ENCODE measurements at regions not wholly inside any gene's neighbourhood (a gene's known extent, or its start where the extent isn't known, plus 50 kb on each side); places are given as distances from the start of the nearest gene placed in this dataset.
"Not testable (repeated sequence)": the region's sequence is repeated elsewhere in the genome, so short reads cannot be mapped to it uniquely, and the experiment has no call there.

DNA sequence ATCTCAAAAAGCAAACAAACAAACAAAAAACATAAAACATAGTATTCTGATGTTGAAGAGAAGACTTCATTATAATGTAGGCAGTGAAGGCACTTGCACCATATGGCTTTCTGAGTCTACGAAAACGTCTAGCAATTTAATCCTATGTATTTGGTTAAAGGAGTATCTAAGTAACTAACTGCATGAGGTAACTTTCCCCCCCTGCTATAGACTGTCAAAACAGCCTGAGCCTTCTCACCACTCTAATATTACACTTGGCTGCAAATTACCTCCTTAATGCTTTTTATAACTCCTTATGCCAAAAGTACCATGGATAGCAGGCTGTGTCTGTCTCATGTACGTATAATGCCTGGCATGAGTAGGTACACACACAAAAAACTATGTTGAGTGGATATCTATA, 607.6 kb upstream of the FLRT2 start:
- no peak for DNase-seq (ENCODE audit: low spot score)

- no peak for DNase-seq (ENCODE audit: low spot score)
These were observed 603.3 kb upstream of the FLRT2 start for GRCh38 chr14:84926656-84927055.

- no peak for DNase-seq (ENCODE audit: low spot score)
These were observed 602.7 kb upstream of the FLRT2 start for GRCh38 chr14:84927096-84927827.

GRCh38 chr14:84929086-84929485, 600.9 kb upstream of the FLRT2 start:
- no peak for DNase-seq (ENCODE audit: low spot score)

- DNase-seq (ENCODE audit: low spot score) = no peak
These were observed 600.1 kb upstream of the FLRT2 start for GRCh38 chr14:84929834-84930233.

DNA sequence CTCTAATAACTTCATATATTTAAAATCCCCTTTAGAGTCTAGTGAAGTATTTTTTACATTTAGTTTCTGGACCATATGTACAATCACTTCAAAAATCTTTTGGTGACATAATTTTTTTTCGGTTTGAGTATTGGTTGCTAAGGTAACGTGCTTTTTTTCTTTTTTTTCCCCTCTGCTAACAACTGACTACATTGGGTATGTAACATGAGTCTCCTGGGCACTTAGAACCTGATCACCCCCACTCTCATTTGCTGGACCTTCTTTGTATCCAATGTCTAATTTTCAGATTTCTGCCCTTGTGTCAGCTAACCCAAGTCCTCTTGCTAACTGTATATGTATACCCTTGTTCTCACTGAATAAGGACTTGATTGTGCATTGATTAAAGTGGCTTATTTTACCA, 592.9 kb upstream of the FLRT2 start:
- no peak for DNase-seq (ENCODE audit: low spot score)

DNA sequence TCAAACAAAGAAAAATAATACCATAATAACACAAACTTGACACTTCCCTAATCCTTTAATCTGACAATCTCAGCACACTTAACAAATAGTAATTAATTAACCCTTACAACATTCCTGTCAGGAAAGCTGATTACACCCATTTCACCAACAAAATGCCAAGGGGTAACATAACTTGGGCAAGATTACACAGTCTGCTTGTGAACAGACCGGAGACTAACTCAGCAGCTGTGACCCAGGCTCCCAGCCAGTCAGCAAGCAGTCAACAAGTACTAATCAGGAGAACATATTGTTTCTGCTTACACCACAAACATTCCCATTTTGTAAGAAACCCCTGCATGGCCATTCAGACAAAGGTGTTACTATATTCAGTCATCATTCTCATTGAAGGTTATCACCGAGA, 592.5 kb upstream of the FLRT2 start:
- no peak for DNase-seq (ENCODE audit: low spot score)

DNA sequence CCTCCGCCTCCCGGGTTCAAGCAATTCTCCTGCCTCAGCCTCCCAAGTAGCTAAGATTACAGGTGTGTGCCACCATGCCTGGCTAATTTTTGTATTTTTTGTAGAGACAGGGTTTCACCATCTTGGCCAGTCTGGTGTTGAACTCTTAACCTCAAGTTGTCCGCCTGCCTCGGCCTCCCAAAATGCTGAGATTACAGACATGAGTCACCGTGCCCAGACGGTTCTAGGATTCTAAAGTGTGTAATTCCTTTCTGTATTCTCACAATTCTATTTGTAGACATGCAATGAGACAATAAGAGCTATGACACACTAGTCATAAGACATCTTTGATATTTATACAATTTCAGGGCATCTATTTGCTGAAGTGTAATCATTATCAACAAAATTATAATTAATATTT, 585.0 kb upstream of the FLRT2 start:
- not testable (repeated sequence) for DNase-seq (ENCODE audit: low spot score)

DNA sequence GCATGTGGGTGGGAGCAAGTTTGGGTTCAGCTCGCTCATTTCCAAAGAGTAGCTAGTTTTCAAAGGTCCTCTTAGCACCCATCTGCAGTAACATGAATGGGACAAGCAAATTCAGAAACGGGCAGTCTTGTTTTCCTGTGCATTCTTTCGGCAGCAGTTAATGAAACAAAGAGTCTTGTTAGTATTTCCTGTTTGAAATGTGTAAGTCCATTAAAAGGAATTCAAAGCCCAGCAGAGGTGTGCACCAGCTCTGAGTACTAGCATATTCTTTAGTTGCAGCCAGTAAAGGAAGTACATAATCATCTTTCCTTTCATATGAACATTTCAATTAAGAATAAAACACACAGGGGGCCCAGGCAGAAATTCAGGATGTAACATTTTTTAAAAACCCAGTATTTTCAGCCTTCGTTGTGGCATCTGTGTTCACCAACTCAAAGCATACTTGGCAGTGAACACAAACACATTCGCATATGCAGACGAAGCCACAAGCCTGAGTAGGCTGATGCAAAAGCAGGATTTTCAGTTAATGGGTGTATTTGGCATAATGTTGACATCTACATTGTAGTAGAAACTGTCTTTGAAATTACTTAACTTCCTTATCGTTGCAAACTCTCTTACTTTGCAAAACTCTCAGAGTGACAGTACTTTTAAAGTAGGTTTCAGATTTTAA, 570.0 kb upstream of the FLRT2 start:
- DNase-seq (ENCODE audit: low spot score) = no peak

- DNase-seq (ENCODE audit: low spot score) = peak; percentile 35
These were observed 568.3 kb upstream of the FLRT2 start for GRCh38 chr14:84961637-84962036.

- DNase-seq (ENCODE audit: low spot score) = no peak
These were observed 566.4 kb upstream of the FLRT2 start for GRCh38 chr14:84963518-84963917.

DNA sequence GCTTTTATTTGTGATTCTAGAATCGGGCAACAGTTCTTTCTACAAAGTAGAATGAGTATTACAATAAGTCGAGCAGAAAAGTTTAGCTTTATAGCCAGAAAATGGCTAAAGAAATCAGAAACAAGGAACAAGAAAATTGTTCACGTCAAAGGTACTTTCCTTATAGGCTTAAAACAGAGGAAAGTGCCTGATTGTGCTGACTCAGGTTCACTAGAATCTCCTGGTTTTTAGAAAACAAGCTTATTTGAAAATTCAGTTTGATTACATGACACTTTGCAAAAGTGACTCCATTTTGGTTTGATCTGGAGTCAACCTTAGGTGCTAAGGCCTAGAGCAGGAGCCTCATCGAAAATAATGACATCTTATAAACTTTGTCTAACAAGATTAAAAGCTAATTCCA, 564.7 kb upstream of the FLRT2 start:
- DNase-seq (ENCODE audit: low spot score) = no peak

GRCh38 chr14:84969501-84969900, 560.4 kb upstream of the FLRT2 start:
- DNase-seq (ENCODE audit: low spot score) = no peak

DNA sequence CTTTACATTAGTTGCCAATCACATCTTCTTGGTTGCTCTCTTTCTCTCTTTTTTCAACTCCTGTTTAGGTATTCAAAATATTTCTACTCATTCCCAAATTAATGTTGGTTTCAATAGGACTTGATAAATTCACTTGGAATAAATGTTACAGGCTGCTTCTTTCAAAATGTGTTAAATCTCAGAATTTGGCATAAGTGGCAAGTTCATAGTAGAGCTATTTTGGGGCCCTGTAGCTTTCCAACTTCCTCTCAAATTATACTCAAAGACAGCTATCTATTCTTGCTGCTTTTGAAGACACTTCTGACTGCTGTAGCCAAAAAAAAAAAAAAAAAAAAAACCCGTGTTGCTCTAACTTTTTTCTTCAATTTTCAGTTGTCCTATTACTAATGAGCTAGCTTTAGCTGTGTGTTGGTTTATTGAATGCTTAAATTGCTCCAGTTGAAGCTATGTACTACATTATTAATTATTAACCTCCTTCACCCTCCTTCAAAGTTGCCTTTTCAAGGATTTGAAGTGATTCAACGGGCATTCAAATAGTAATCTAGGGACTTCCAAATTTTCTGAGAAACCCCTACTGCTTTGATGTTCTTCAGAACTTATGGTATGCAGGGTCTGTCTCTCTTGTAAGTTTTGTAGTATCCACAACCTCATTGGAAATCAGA, 554.6 kb upstream of the FLRT2 start:
- DNase-seq (ENCODE audit: low spot score) = no peak

GRCh38 chr14:84976805-84977204, 553.1 kb upstream of the FLRT2 start:
- no peak for DNase-seq (ENCODE audit: low spot score)

DNA sequence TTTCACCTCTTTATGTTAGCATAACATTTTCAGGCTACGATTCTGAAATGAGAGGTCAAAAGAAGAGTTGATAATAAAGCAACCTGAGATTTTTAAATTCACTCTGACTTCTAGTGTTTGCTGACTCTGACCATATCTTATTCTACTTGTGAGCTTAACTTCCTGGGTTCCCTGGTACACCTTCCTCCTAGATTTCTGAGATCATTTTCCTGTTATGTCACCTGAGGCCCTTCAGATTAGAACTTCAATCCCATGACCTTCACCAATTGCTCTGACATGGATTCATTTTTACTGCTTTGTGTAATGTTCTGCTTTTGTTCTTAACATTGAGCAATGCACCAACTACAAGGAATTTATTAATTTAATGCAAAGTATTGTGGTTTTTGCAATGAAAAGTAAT, 542.9 kb upstream of the FLRT2 start:
- DNase-seq (ENCODE audit: low spot score) = no peak

DNA sequence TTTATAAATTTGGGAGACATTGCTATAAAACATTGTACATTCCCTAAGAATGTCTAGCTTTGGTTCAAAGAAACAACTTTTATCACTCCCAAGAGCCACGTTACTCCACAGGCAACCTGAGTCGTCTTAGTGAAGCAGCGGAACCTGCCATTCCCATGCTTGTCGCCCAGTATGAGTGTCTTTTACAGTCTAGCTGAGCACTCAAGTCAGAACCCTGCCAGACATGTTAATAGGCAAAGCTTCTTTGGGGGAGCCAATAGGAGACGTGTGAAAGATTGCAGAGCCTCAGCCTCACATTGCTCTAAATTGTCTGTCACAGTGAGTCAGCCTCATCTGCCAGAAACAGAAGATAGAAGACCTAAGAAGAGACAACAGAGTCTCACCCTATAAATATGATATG, 541.6 kb upstream of the FLRT2 start:
- no peak for DNase-seq (ENCODE audit: low spot score)

- no peak for DNase-seq (ENCODE audit: low spot score)
These were observed 538.9 kb upstream of the FLRT2 start for GRCh38 chr14:84991021-84991420.

DNA sequence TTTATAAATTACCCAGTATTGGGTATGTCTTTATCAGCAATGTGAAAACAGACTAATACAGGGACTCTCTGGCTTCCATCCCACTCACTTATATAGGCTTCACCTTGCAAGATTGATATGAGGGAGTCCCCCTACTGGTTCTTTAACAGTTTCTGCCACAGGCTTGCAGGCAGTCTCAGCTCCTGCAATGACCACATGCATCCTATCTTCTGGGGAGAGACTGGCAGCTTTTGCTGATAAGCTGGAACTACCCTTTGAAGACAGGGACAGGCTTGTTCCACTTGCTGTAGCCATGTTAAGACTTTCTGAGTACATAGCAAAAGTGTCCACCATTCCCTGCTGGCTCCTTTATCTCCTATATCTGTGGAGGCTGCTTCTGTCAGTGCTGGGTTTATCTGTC, 531.7 kb upstream of the FLRT2 start:
- no peak for DNase-seq (ENCODE audit: low spot score)

DNA sequence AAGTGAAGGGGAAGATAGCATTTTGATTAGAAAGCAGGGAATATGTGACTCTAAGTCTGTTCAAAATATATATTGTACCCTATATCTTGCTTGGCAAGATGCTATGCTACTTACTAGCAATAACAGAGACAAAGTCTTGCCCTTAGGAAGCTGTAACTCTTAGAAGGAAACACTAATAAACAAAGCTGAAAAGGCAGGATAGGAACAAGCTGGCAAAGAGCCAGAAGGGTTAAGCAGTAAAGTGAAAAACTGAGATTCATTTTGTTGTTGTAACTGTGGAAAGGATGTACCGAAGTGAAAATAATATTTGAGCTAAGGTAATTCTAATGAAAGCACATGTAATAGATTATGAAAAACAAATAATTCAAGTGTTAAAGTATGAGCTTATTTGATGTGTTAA, 527.1 kb upstream of the FLRT2 start:
- DNase-seq (ENCODE audit: low spot score) = no peak

- DNase-seq (ENCODE audit: low spot score) = no peak
These were observed 526.1 kb upstream of the FLRT2 start for GRCh38 chr14:85003805-85004204.

- DNase-seq (ENCODE audit: low spot score) = no peak
These were observed 520.4 kb upstream of the FLRT2 start for GRCh38 chr14:85009506-85009905.

DNA sequence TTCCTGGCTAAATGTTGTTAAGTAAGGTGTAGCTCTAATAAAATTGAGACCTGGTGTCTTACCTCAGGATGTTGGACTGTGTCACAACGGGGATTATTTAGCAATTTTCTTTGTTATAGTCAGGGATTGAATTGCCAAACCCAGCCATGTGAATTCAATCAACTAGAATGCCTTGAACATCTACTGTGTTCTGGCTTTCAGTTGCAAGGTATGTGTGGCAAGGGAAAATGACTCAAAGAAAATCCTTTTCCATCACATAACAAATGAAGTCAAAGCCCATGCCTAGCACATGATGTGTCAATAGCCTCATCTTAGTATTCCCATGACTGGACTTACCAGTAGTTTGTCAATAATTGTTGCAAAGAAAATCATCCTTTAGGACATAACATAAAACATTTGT, 519.8 kb upstream of the FLRT2 start:
- no peak for DNase-seq (ENCODE audit: low spot score)

DNA sequence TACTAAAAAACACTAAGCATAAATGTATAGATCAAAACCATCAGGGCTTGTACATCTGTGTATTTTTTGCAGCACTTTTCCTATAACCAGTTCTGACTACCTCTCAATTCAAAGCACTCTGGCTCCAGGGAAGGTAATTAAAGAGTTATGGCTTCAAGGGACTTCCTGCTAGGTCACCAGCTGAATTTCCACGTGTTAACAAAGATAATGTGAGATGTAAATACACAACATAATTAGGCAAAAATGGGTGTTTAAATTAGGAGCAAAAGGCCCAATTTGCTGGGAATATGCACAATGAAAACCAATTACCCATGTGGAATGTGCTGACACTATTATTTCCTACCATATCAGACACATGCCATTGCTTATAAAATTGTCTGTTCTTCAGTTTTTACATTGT, 513.4 kb upstream of the FLRT2 start:
- DNase-seq (ENCODE audit: low spot score) = no peak

Data from COLO829 (cell line).